Heart left ventricle (tissue), 16 donors: ENCODE measurements at regions not wholly inside any gene's neighbourhood (a gene's known extent, or its start where the extent isn't known, plus 50 kb on each side); places are given as distances from the start of the nearest gene placed in this dataset.

Source experiments
- ATAC-seq, 4 donors: fragments of 200-7000 bp; cut with Tn5 transposase; one replicate each; pipeline ENCODE4 v1.9.1; 2020 to 2022; ENCODE audit warnings: moderate library complexity in 4 of 4, mild to moderate bottlenecking in 3 of 4, moderate number of reproducible peaks in 1 of 4
- DNase-seq, 5 donors: peaks; one replicate each; pipeline ENCODE4 v3.0.0-alpha.2; 2020
- H3K27ac ChIP-seq, 12 donors: fragments of 200-600 bp; sonication (generic) in 4 of 12; one replicate each; pipeline versions ENCODE4 v1.5.0 to v1.8.0; 2016 to 2022; ENCODE audit warnings: mild to moderate bottlenecking in 2 of 12
- H3K27me3 ChIP-seq, 9 donors: fragments of 200-600 bp; sonication (generic) in 2 of 9; one replicate each; pipeline versions ENCODE4 v1.5.1 to v1.8.0; 2016 to 2022; ENCODE audit warnings: mild to moderate bottlenecking in 3 of 9
- H3K36me3 ChIP-seq, 9 donors: fragments of 200-600 bp; sonication (generic) in 2 of 9; one replicate each; pipeline versions ENCODE4 v1.5.0 to v1.8.0; 2018 to 2022; ENCODE audit warnings: mild to moderate bottlenecking in 2 of 9
- H3K4me1 ChIP-seq, 12 donors: fragments of 200-600 bp; sonication (generic) in 4 of 12; one replicate each; pipeline versions ENCODE4 v1.5.0 to v1.8.0; 2016 to 2022; ENCODE audit warnings: mild to moderate bottlenecking in 3 of 12
- H3K4me3 ChIP-seq, 12 donors: fragments of 200-600 bp; sonication (generic) in 4 of 12; one replicate each; pipeline versions ENCODE4 v1.5.0 to v1.8.0; 2017 to 2022; ENCODE audit warnings: mild to moderate bottlenecking in 9 of 12, moderate library complexity in 4 of 12
- H3K9me3 ChIP-seq, 12 donors: fragments of 200-600 bp; sonication (generic) in 4 of 12; one replicate each; pipeline versions ENCODE4 v1.5.0 to v1.8.0; 2016 to 2022; ENCODE audit warnings: mild to moderate bottlenecking in 1 of 12
- CTCF ChIP-seq, 12 donors: fragments of 200-600 bp; sonication (generic) in 4 of 12; IDR thresholded peaks; one replicate each; pipeline versions ENCODE4 v1.5.0 to v1.8.0; 2018 to 2022; ENCODE audit warnings: antibody characterized with exemption in 12 of 12, mild to moderate bottlenecking in 5 of 12
- POLR2A ChIP-seq, 2 donors: fragments of 450-650 bp; IDR thresholded peaks; one replicate each; pipeline ENCODE4 v1.6.1; 2017; ENCODE audit warnings: antibody characterized with exemption in 2 of 2, mild to moderate bottlenecking in 2 of 2, moderate library complexity in 2 of 2
- WGBS, 4 donors: extraction: QIAGEN DNeasy Blood & Tissue Kit in 2 of 4; methylation state at CpG; one replicate each; pipeline versions ENCODE4 v1.1.5 to v1.1.7; 2013 to 2018; 5-methylcytosine and 5-hydroxymethylcytosine counted together
- intact Hi-C, 10 donors: fragments of 100-400 bp; cut with DNase I; formaldehyde crosslinking; loops; one replicate each; pipeline versions ENCODE4 v1.11.1 to v1.14.2; 2022
- donor health status: ischemic (EF 13 %, LVEDD 7.1; RV severe dilation, severe dysfunction).
- donor health status: healthy with polysubstance abuse.
- donor health status: DM: no; HTN: yes; CAD: no.
- donor health status: DM: no; HTN: no; CAD: no.
- donor health status: ischemic (EF 25% LVEDD 6.9; RV normal size, moderate dysfunction).
- donor health status: ischemic (EF 25% LVEDD 5.7; RV mildly dilated, moderate dysfunction).
- donor health status: healthy.
- donor health status: DM: yes; HTN: yes; CAD: no.
- donor health status: ischemic (EF 35%, LVEDD 5.7; RV mildly dilated, moderate dysfunction).
- donor health status: nonischemic (EF 11% LVEDD 7.7; RV severe dilation, severe dysfunction).
- donor health status: DM: yes; HTN: yes; CAD: no.
- donor health status: PGD.
- donor health status: ischemic (EF 29% LVEDD 5.4; RV normal size, mild dysfunction).
- donor health status: nonischemic (EF 23%, LVEDD 6.1; RV moderate dilation, normal function).

GRCh38 chr5:130272837-130273236, 368.6 kb downstream of the CHSY3 start:
- no peak overlapping the region for H3K4me3 ChIP-seq
- DNase-seq, result no peak
- intact Hi-C loops, result no loop called here
- no peaks in the 10 kb centered on the region for H3K36me3 ChIP-seq
- no peaks in the 10 kb centered on the region for H3K27me3 ChIP-seq
- ATAC-seq, result no peak
- H3K9me3 ChIP-seq, result no peaks in the 10 kb centered on the region
- H3K4me1 ChIP-seq, result no peaks in the 10 kb centered on the region
- H3K27ac ChIP-seq, result no peak overlapping the region
- WGBS, 4 donors, result 81 to 83% (median 82%) methylated on average over 2 of the region's 2 CpGs
- TF ChIP-seq POLR2A (IDR thresholded peaks at IDR 0.05) (no peak), CTCF (IDR thresholded peaks at IDR 0.05) (no peak)

DNA sequence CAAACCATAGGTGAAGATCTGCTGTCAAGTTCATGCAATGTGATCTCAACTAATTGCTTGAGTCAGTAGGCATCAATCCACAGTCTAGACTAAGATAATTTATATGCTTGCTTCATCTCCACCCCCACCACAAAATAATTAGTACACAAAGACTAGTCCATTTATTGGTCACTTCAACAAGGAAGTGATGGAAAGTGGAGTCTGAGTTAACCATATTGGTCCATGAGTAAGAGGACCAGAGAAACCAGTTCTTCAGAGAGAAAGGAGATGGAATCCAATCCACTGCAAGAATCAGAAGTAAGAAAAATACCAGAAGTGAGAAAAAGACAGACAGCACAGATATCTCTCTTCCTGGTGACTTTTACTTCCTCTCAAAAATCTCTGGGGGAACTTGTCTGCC, 366.5 kb downstream of the CHSY3 start:
- H3K4me3 ChIP-seq, result no peak overlapping the region
- DNase-seq (no peak), ATAC-seq (no peak)
- intact Hi-C loops, result no loop called here
- H3K9me3 ChIP-seq, result no peaks in the 10 kb centered on the region
- TF ChIP-seq CTCF (IDR thresholded peaks at IDR 0.05) (no peak), POLR2A (IDR thresholded peaks at IDR 0.05) (no peak)
- H3K36me3 ChIP-seq, result no peaks in the 10 kb centered on the region
- H3K4me1 ChIP-seq, result no peaks in the 10 kb centered on the region
- H3K27ac ChIP-seq, result no peak overlapping the region
- no peaks in the 10 kb centered on the region for H3K27me3 ChIP-seq

DNA sequence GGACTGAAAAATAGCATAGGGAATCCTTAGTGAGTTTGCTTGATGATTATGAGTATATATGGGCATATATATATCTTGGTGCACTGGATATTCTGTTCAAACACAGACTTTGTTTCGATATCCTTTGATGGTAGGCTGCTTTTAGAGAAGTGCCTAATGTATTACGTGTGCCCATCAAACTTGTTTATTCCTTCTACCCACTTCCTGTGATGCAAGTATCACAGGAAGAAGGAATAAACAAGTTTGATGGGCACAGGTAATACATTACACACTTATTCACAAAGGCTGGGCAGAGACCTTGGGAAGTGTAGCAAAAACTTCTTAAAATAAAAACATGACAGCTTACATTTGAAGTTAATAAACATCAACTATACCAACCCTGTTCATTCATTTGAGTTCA, 364.2 kb downstream of the CHSY3 start:
- Histone ChIP-seq H3K27me3 (no peaks in the 10 kb centered on the region), H3K36me3 (no peaks in the 10 kb centered on the region), H3K9me3 (peaks cover 0 to under 1% (median 0%) of the 10 kb centered on the region in 12 donors), H3K4me3 (no peak overlapping the region), H3K27ac (no peak overlapping the region), H3K4me1 (no peaks in the 10 kb centered on the region)
- ATAC-seq (no peak), DNase-seq (no peak)
- intact Hi-C loops, result no loop called here
- WGBS, 4 donors, result 76 to 87% (median 79%) methylated on average over 2 of the region's 2 CpGs
- TF ChIP-seq CTCF (IDR thresholded peaks at IDR 0.05), result no peak
- TF ChIP-seq POLR2A (IDR thresholded peaks at IDR 0.05), result no peak

- intact Hi-C loops, result no loop called here
- no peaks in the 10 kb centered on the region for H3K27me3 ChIP-seq
- H3K4me1 ChIP-seq, result no peaks in the 10 kb centered on the region
- no peak overlapping the region for H3K27ac ChIP-seq
- H3K36me3 ChIP-seq, result no peaks in the 10 kb centered on the region
- WGBS, 4 donors, result 81 to 90% (median 87%) methylated on average over 2 of the region's 2 CpGs
- TF ChIP-seq CTCF (IDR thresholded peaks at IDR 0.05), result no peak
- no peak for TF ChIP-seq POLR2A (IDR thresholded peaks at IDR 0.05)
- H3K4me3 ChIP-seq, result no peak overlapping the region
- peaks cover 0 to 3% (median 0%) of the 10 kb centered on the region in 12 donors for H3K9me3 ChIP-seq
- DNase-seq (no peak), ATAC-seq (no peak)
These were observed 363.7 kb downstream of the CHSY3 start for GRCh38 chr5:130267926-130268325.
